ACC112 (cell line): ENCODE measurements at regions not wholly inside any gene's neighbourhood (a gene's known extent, or its start where the extent isn't known, plus 50 kb on each side); places are given as distances from the start of the nearest gene placed in this dataset.

ENCODE experiments used
- H2AFZ ChIP-seq: fragments of 200-600 bp; sonication (generic); one replicate; pipeline ENCODE4 v1.6.0; 2017; ENCODE audit warnings: antibody characterized with exemption, low read length; ENCODE audit not compliant: unreplicated experiment
- H3K27ac ChIP-seq: fragments of 200-600 bp; sonication (generic); 2 replicates; pipeline ENCODE4 v1.5.1; 2014; ENCODE audit warnings: low read depth, mild to moderate bottlenecking, antibody characterized with exemption, low read length, moderate library complexity
- H3K27me3 ChIP-seq: fragments of 200-600 bp; sonication (generic); 2 replicates; pipeline ENCODE4 v1.6.1; 2014; ENCODE audit warnings: mild to moderate bottlenecking, antibody characterized with exemption, low read length, moderate library complexity, mixed read lengths; ENCODE audit not compliant: insufficient read depth
- H3K36me3 ChIP-seq: fragments of 200-600 bp; sonication (generic); 2 replicates; pipeline ENCODE4 v1.6.1; 2016; ENCODE audit warnings: mild to moderate bottlenecking, antibody characterized with exemption, low read length, moderate library complexity, mixed read lengths; ENCODE audit not compliant: insufficient read depth
- H3K4me1 ChIP-seq: fragments of 200-600 bp; sonication (generic); one replicate; pipeline ENCODE4 v1.6.1; 2016; ENCODE audit warnings: low read length, mixed read lengths; ENCODE audit not compliant: insufficient read depth, unreplicated experiment, control insufficient read depth
- H3K4me3 ChIP-seq: fragments of 200-600 bp; sonication (generic); 2 replicates; pipeline ENCODE4 v1.5.1; 2014; ENCODE audit warnings: mild to moderate bottlenecking, low read depth, low read length
- H3K79me2 ChIP-seq: fragments of 200-600 bp; sonication (generic); one replicate; pipeline ENCODE4 v1.6.0; 2016; ENCODE audit warnings: low read length; ENCODE audit not compliant: control insufficient read depth, unreplicated experiment, insufficient read depth

GRCh38 chr4:24400537-24400936 is 183.8 kb downstream of the DHX15 start:
- Histone ChIP-seq H3K4me1 (no peaks in the 10 kb centered on the region), H3K27me3 (no peaks in the 10 kb centered on the region), H3K79me2 (no peaks in the 10 kb centered on the region), H3K36me3 (no peaks in the 10 kb centered on the region), H3K4me3 (no peak overlapping the region), H3K27ac (no peak overlapping the region), H2AFZ (no peak overlapping the region)

- Histone ChIP-seq H3K79me2 (no peaks in the 10 kb centered on the region), H2AFZ (no peak overlapping the region), H3K4me3 (no peak overlapping the region), H3K4me1 (no peaks in the 10 kb centered on the region), H3K27ac (no peak overlapping the region), H3K36me3 (no peaks in the 10 kb centered on the region), H3K27me3 (no peaks in the 10 kb centered on the region)
Measured at GRCh38 chr4:24396988-24397387, 187.4 kb downstream of the DHX15 start.

DNA sequence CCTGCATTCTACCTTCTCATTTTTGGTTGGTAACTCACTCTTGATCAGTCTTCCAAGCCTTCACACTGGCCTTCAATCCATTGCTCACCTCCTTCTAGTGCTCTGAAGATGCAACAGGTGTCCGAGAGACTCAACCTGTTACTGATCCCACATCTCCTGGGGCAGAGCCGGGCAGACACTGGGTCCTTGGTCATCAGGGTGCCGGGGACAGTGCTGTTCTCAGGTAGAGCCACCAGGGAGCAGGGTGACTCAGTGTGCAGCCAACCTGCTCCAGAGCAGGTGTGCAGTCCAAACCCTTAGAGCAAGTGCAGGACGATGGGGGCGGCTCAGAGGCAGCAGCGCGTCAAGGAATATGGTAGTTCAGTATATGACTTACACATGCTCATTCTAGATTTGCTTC is 188.4 kb downstream of the DHX15 start:
- Histone ChIP-seq H3K79me2 (no peaks in the 10 kb centered on the region), H2AFZ (no peak overlapping the region), H3K36me3 (no peaks in the 10 kb centered on the region), H3K27ac (no peak overlapping the region), H3K4me1 (no peaks in the 10 kb centered on the region), H3K4me3 (no peak overlapping the region), H3K27me3 (no peaks in the 10 kb centered on the region)

DNA sequence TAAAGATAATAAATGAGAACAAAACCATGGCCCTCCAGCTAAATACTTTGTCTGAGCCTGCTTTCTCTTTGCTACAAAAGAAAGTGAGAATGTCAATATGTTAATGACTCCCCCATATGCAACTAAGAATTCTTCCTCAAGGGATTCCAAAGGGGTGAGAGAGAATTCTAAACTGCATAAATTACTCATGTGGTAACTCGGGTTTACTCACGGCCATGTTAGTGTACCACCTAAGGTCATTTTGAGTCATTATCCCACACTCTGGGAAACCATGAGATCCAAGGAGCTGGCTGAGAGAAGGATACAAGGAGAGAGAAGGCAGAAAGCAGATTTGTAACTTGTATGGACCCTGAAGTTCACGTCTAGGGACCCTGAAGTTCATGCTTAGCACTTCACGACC is 190.3 kb downstream of the DHX15 start:
- Histone ChIP-seq H3K27me3 (no peaks in the 10 kb centered on the region), H3K79me2 (no peaks in the 10 kb centered on the region), H3K36me3 (no peaks in the 10 kb centered on the region), H3K27ac (no peak overlapping the region), H3K4me1 (no peaks in the 10 kb centered on the region), H3K4me3 (no peak overlapping the region), H2AFZ (no peak overlapping the region)

DNA sequence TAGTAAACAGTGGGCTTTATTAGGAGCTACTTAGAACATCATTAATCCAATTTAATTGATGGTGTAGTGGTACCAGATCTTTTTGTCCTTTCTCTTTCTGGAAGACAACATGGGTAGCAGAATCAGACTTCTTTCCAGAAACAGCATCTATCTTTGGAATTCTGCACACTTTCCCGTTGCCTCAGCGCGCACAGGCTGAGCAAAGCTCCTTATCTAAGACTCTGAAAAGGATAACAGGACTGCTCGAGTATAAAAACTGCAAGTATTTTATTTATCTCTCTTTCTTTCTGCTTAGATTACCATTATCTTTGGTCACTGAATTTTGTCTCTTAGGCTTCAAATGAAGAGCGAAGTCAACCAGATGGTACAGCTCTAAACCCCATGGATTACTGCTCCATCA is 191.7 kb downstream of the DHX15 start:
- Histone ChIP-seq H3K36me3 (no peaks in the 10 kb centered on the region), H3K27ac (no peak overlapping the region), H3K27me3 (no peaks in the 10 kb centered on the region), H3K4me1 (no peaks in the 10 kb centered on the region), H3K79me2 (no peaks in the 10 kb centered on the region), H3K4me3 (no peak overlapping the region), H2AFZ (no peak overlapping the region)

GRCh38 chr4:24382381-24382780 is 202.0 kb downstream of the DHX15 start:
- Histone ChIP-seq H3K27ac (no peak overlapping the region), H2AFZ (no peak overlapping the region), H3K4me1 (peaks cover 9% of the 10 kb centered on the region), H3K27me3 (no peaks in the 10 kb centered on the region), H3K36me3 (no peaks in the 10 kb centered on the region), H3K79me2 (no peaks in the 10 kb centered on the region), H3K4me3 (no peak overlapping the region)

DNA sequence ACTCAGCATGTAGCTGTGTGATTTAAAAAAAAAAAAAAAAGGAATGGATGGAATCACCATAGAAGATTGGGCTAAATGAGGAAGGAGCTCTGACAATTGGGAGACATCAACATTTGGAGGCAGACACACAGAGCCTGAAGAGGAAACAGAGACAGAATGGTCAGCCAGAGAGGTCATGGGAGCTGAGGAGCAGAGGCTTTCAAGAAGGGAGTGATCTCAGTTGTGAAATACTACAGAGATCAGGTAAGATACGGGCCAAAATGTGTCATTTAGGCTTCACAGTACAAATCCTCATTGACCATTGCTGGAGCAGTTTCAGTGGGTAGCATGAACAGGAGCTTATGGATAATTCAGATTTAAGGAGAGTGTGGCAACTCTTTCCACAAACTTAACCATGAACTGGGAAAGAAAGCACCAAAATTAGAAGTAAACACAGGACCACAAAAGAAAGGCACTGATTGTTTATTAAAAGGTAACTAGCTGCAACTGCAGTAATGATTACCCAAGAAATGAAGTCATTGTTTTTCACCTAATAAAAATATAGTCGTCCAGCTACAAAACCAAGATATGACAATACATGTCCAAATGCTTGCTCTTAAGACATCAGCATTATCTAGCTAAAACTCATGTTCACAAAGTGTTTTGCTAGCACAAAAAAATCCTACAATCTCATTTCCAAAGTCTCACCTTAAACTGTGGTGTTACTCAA is 203.2 kb downstream of the DHX15 start:
- no peaks in the 10 kb centered on the region for H3K79me2 ChIP-seq
- no peak overlapping the region for H2AFZ ChIP-seq
- H3K4me3 ChIP-seq: no peak overlapping the region
- H3K27me3 ChIP-seq: no peaks in the 10 kb centered on the region
- H3K36me3 ChIP-seq: no peaks in the 10 kb centered on the region
- H3K27ac ChIP-seq: no peak overlapping the region
- H3K4me1 ChIP-seq: peaks cover 9% of the 10 kb centered on the region

DNA sequence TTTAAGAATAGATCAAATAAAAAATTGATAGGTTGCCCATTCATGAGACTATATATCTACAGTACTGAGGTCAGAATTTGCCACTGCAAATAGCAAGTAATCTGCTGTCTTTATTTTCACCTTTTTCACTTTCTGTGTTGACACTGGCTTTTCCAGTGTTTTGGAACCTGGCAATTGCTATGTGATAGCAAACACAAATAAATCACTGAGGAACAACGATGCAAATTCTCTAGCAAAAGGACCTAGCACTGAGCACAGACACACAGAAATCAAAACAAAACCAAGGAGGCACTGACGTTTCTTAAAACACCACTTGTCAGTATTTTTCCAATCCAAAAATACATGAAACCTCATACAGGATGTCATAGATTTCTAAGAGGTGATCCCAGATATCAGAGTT is 210.7 kb downstream of the DHX15 start:
- no peak overlapping the region for H2AFZ ChIP-seq
- no peaks in the 10 kb centered on the region for H3K27me3 ChIP-seq
- H3K4me3 ChIP-seq: no peak overlapping the region
- no peak overlapping the region for H3K27ac ChIP-seq
- H3K36me3 ChIP-seq: no peaks in the 10 kb centered on the region
- no peaks in the 10 kb centered on the region for H3K4me1 ChIP-seq
- no peaks in the 10 kb centered on the region for H3K79me2 ChIP-seq

GRCh38 chr4:24372881-24373280 is 211.5 kb downstream of the DHX15 start:
- Histone ChIP-seq H3K36me3 (no peaks in the 10 kb centered on the region), H2AFZ (no peak overlapping the region), H3K4me1 (no peaks in the 10 kb centered on the region), H3K4me3 (no peak overlapping the region), H3K27me3 (no peaks in the 10 kb centered on the region), H3K79me2 (no peaks in the 10 kb centered on the region), H3K27ac (no peak overlapping the region)

- H3K36me3 ChIP-seq: no peaks in the 10 kb centered on the region
- H3K27ac ChIP-seq: no peak overlapping the region
- no peaks in the 10 kb centered on the region for H3K79me2 ChIP-seq
- no peaks in the 10 kb centered on the region for H3K27me3 ChIP-seq
- no peak overlapping the region for H2AFZ ChIP-seq
- H3K4me1 ChIP-seq: no peaks in the 10 kb centered on the region
- no peak overlapping the region for H3K4me3 ChIP-seq
Measured at GRCh38 chr4:24372341-24372740, 212.0 kb downstream of the DHX15 start.

GRCh38 chr4:24370421-24370820 is 213.9 kb downstream of the DHX15 start:
- Histone ChIP-seq H3K27ac (no peak overlapping the region), H3K4me1 (no peaks in the 10 kb centered on the region), H3K4me3 (no peak overlapping the region), H3K79me2 (no peaks in the 10 kb centered on the region), H3K27me3 (no peaks in the 10 kb centered on the region), H2AFZ (no peak overlapping the region), H3K36me3 (no peaks in the 10 kb centered on the region)
